ENCODE measurements at regions not wholly inside any gene's neighbourhood (a gene's known extent, or its start where the extent isn't known, plus 50 kb on each side); places are given as distances from the start of the nearest gene placed in this dataset.

DNA sequence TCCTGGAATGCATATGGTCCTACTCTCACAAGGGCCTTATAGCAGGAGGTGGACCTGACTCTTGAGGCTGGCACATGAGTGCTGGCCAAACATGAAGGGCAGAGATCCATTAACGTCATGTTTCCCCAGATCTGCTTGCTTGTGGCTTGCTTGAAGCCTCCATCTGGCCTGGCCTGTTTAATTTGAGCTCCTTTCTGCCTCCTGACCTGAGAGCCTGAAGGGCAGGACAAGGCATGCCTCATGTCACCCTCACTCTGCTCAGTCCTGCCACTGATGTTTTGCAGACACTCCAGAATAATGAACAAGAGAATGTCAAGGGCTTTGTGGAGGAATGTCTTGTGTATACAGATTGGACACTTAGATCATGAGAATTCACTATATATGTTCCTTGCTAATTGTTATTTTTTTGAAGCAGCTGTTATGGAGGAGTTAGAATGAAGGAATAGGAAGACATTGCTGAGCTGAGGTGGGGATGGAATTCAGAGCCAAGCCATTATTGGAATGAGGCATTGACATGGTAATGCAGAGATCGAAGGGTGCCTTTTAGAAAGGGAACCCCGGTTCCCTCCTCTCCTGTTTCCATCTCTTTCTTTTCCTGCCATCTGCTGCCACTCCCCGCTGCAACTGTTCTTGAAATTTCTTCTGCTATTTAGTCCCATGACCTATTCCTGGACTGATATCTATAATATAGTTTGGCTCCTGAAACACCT lies 457.0 kb upstream of the PROX1 start:
- H3K27ac ChIP-seq, result no peak overlapping the region
- no peaks in the 10 kb centered on the region for H3K4me1 Mint-ChIP-seq
- TF ChIP-seq EZH2 (IDR thresholded peaks at IDR 0.05) (no peak), EZH2phosphoT487 (IDR thresholded peaks at IDR 0.05) (no peak)
- TF ChIP-seq, protein P1, sequence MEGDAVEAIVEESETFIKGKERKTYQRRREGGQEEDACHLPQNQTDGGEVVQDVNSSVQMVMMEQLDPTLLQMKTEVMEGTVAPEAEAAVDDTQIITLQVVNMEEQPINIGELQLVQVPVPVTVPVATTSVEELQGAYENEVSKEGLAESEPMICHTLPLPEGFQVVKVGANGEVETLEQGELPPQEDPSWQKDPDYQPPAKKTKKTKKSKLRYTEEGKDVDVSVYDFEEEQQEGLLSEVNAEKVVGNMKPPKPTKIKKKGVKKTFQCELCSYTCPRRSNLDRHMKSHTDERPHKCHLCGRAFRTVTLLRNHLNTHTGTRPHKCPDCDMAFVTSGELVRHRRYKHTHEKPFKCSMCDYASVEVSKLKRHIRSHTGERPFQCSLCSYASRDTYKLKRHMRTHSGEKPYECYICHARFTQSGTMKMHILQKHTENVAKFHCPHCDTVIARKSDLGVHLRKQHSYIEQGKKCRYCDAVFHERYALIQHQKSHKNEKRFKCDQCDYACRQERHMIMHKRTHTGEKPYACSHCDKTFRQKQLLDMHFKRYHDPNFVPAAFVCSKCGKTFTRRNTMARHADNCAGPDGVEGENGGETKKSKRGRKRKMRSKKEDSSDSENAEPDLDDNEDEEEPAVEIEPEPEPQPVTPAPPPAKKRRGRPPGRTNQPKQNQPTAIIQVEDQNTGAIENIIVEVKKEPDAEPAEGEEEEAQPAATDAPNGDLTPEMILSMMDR (IDR thresholded peaks at IDR 0.05), result no peak
- no peak overlapping the region for H3K4me2 ChIP-seq
- peaks cover 3% of the 10 kb centered on the region for H3K27me3 Mint-ChIP-seq (ENCODE audit: insufficient read depth, low read depth)
- H3K36me3 ChIP-seq, result no peaks in the 10 kb centered on the region
- no peaks in the 10 kb centered on the region for H3K9me3 Mint-ChIP-seq
- H3K4me3 Mint-ChIP-seq, result no peak overlapping the region
- H3K4me1 ChIP-seq, result no peaks in the 10 kb centered on the region
- DNase-seq (ENCODE audit: low spot score), result no peak
- no peaks in the 10 kb centered on the region for H3K79me2 ChIP-seq (ENCODE audit: low read depth)
- no peaks in the 10 kb centered on the region for H3K9me3 ChIP-seq (ENCODE audit: low read depth)
- no peaks in the 10 kb centered on the region for H3F3A ChIP-seq (ENCODE audit: low read depth)
- H3K36me3 Mint-ChIP-seq, result no peaks in the 10 kb centered on the region
- H2AFZ ChIP-seq (replicated peaks), result no peak overlapping the region
- H4K20me1 ChIP-seq (ENCODE audit: low read depth), result no peaks in the 10 kb centered on the region
- H3K4me3 ChIP-seq, result no peak overlapping the region
- H3K9ac ChIP-seq, result no peak overlapping the region
- no peaks in the 10 kb centered on the region for H3K27me3 ChIP-seq
- no peak overlapping the region for H3K27ac Mint-ChIP-seq

- no peaks in the 10 kb centered on the region for H3K36me3 Mint-ChIP-seq
- no peaks in the 10 kb centered on the region for H4K20me1 ChIP-seq (ENCODE audit: low read depth)
- no peaks in the 10 kb centered on the region for H3K9me3 Mint-ChIP-seq
- no peak for DNase-seq (ENCODE audit: low spot score)
- no peak for TF ChIP-seq EZH2phosphoT487 (IDR thresholded peaks at IDR 0.05)
- no peak overlapping the region for H3K9ac ChIP-seq
- no peak overlapping the region for H3K27ac Mint-ChIP-seq
- no peaks in the 10 kb centered on the region for H3K27me3 ChIP-seq
- H3K4me2 ChIP-seq, result no peak overlapping the region
- no peak overlapping the region for H3K27ac ChIP-seq
- no peaks in the 10 kb centered on the region for H3K4me1 ChIP-seq
- no peak overlapping the region for H3K4me3 Mint-ChIP-seq
- no peak overlapping the region for H2AFZ ChIP-seq (replicated peaks)
- no peaks in the 10 kb centered on the region for H3K36me3 ChIP-seq
- H3K4me3 ChIP-seq, result no peak overlapping the region
- H3K4me1 Mint-ChIP-seq, result no peaks in the 10 kb centered on the region
- H3K79me2 ChIP-seq (ENCODE audit: low read depth), result no peaks in the 10 kb centered on the region
- H3K27me3 Mint-ChIP-seq (ENCODE audit: insufficient read depth, low read depth), result peaks cover 3% of the 10 kb centered on the region
- H3K9me3 ChIP-seq (ENCODE audit: low read depth), result no peaks in the 10 kb centered on the region
- no peaks in the 10 kb centered on the region for H3F3A ChIP-seq (ENCODE audit: low read depth)
These were observed 456.1 kb upstream of the PROX1 start for GRCh38 chr1:213531369-213532310.

- no peak overlapping the region for H3K4me3 Mint-ChIP-seq
These were observed 454.6 kb upstream of the PROX1 start for GRCh38 chr1:213533125-213533524.

More at GRCh38 chr1:213533125-213533524, 454.6 kb upstream of the PROX1 start:
- Histone ChIP-seq H3K36me3 (no peaks in the 10 kb centered on the region), H3K79me2 (ENCODE audit: low read depth) (no peaks in the 10 kb centered on the region), H3F3A (ENCODE audit: low read depth) (no peaks in the 10 kb centered on the region), H3K27ac (no peak overlapping the region), H3K9ac (no peak overlapping the region), H3K9me3 (ENCODE audit: low read depth) (no peaks in the 10 kb centered on the region), H3K4me1 (no peaks in the 10 kb centered on the region), H3K27me3 (no peaks in the 10 kb centered on the region), H3K4me3 (no peak overlapping the region), H3K4me2 (no peak overlapping the region), H4K20me1 (ENCODE audit: low read depth) (no peaks in the 10 kb centered on the region), H2AFZ (replicated peaks) (no peak overlapping the region)
- no peaks in the 10 kb centered on the region for H3K4me1 Mint-ChIP-seq
- no peak for DNase-seq (ENCODE audit: low spot score)
- H3K36me3 Mint-ChIP-seq, result no peaks in the 10 kb centered on the region
- peaks cover 3% of the 10 kb centered on the region for H3K27me3 Mint-ChIP-seq (ENCODE audit: insufficient read depth, low read depth)
- no peak overlapping the region for H3K27ac Mint-ChIP-seq
- no peaks in the 10 kb centered on the region for H3K9me3 Mint-ChIP-seq
- TF ChIP-seq EZH2phosphoT487 (IDR thresholded peaks at IDR 0.05), result no peak
- no peak for TF ChIP-seq EZH2 (IDR thresholded peaks at IDR 0.05)
- TF ChIP-seq, protein P1 (IDR thresholded peaks at IDR 0.05), result no peak

Data from neural progenitor cell (in vitro differentiated cells).